ENCODE measurements at regions not wholly inside any gene's neighbourhood (a gene's known extent, or its start where the extent isn't known, plus 50 kb on each side); places are given as distances from the start of the nearest gene placed in this dataset.

DNA sequence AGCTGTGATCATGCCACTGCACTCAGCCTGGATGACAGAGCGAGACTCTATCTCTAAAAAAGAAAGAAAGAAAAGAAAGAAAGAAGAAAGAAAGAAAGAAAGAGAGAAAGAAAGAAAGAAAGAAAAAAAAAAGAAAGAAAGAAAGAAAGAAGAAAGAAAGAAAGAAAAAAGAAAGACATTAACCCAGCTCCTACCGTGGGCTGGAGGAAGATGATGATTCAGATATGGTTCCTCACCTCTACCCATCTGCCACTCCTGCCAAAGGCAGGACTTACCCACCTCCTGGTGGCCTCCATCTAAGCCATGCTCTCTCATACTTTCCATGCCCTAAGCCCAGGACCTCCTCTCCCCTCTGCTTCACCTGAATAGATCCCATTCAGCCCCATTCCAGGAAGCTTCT, 93.3 kb upstream of the LHX1 start:
- H3K36me3 Mint-ChIP-seq = no peaks in the 10 kb centered on the region
- no peak overlapping the region for H3K27ac Mint-ChIP-seq
- TF ChIP-seq ETV6 (CRISPR knock-in tag; IDR thresholded peaks at IDR 0.05) = no peak
- TF ChIP-seq ZNF512 (CRISPR knock-in tag; IDR thresholded peaks at IDR 0.05; ENCODE audit: borderline replicate concordance) = no peak
- TF ChIP-seq AR (CRISPR knock-in tag; IDR thresholded peaks at IDR 0.05) = no peak
- no peak for TF ChIP-seq MLX (CRISPR knock-in tag; IDR thresholded peaks at IDR 0.05)
- no peak for TF ChIP-seq ATF1 (CRISPR knock-in tag; IDR thresholded peaks at IDR 0.05)
- TF ChIP-seq, protein P1, sequence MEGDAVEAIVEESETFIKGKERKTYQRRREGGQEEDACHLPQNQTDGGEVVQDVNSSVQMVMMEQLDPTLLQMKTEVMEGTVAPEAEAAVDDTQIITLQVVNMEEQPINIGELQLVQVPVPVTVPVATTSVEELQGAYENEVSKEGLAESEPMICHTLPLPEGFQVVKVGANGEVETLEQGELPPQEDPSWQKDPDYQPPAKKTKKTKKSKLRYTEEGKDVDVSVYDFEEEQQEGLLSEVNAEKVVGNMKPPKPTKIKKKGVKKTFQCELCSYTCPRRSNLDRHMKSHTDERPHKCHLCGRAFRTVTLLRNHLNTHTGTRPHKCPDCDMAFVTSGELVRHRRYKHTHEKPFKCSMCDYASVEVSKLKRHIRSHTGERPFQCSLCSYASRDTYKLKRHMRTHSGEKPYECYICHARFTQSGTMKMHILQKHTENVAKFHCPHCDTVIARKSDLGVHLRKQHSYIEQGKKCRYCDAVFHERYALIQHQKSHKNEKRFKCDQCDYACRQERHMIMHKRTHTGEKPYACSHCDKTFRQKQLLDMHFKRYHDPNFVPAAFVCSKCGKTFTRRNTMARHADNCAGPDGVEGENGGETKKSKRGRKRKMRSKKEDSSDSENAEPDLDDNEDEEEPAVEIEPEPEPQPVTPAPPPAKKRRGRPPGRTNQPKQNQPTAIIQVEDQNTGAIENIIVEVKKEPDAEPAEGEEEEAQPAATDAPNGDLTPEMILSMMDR (IDR thresholded peaks at IDR 0.05) = no peak
- TF ChIP-seq, protein P2, sequence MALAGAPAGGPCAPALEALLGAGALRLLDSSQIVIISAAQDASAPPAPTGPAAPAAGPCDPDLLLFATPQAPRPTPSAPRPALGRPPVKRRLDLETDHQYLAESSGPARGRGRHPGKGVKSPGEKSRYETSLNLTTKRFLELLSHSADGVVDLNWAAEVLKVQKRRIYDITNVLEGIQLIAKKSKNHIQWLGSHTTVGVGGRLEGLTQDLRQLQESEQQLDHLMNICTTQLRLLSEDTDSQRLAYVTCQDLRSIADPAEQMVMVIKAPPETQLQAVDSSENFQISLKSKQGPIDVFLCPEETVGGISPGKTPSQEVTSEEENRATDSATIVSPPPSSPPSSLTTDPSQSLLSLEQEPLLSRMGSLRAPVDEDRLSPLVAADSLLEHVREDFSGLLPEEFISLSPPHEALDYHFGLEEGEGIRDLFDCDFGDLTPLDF (CRISPR knock-in tag; IDR thresholded peaks at IDR 0.05) = no peak
- no peak for TF ChIP-seq EMX1 (CRISPR knock-in tag; IDR thresholded peaks at IDR 0.05)
- no peak for TF ChIP-seq AFF4 (CRISPR knock-in tag; IDR thresholded peaks at IDR 0.05; ENCODE audit: borderline replicate concordance)
- TF ChIP-seq, protein P3, sequence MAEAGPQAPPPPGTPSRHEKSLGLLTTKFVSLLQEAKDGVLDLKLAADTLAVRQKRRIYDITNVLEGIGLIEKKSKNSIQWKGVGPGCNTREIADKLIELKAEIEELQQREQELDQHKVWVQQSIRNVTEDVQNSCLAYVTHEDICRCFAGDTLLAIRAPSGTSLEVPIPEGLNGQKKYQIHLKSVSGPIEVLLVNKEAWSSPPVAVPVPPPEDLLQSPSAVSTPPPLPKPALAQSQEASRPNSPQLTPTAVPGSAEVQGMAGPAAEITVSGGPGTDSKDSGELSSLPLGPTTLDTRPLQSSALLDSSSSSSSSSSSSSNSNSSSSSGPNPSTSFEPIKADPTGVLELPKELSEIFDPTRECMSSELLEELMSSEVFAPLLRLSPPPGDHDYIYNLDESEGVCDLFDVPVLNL (CRISPR knock-in tag; IDR thresholded peaks at IDR 0.05; ENCODE audit: borderline replicate concordance, low read depth) = no peak
- no peak for TF ChIP-seq TP53 (CRISPR knock-in tag; IDR thresholded peaks at IDR 0.05)
- ATAC-seq (no peak), DNase-seq (ENCODE audit: low spot score) (no peak)
- peaks cover 36% of the 10 kb centered on the region for H3K27me3 Mint-ChIP-seq (ENCODE audit: low read depth)
- ChIA-PET POLR2A (interaction anchor here (0.9 kb wide), 1 partner anchor 76 kb away, joined by 10 read pairs; no protein-coding TSS in a partner anchor), CTCF (interaction anchor here (1.6 to 2.4 kb wide), 2 partner anchors 11 to 14 kb away, joined by 4 to 8 read pairs; no protein-coding TSS in a partner anchor)
- peaks cover 21% of the 10 kb centered on the region for H3K4me1 Mint-ChIP-seq
- peaks cover 11% of the 10 kb centered on the region for H3K9me3 Mint-ChIP-seq
- no peak overlapping the region for H3K4me3 Mint-ChIP-seq

Data from WTC11 (cell line).